ENCODE measurements at regions not wholly inside any gene's neighbourhood (a gene's known extent, or its start where the extent isn't known, plus 50 kb on each side); places are given as distances from the start of the nearest gene placed in this dataset.

GRCh38 chr4:134754301-134755019, 552.9 kb upstream of the PABPC4L start:
- H3K27ac ChIP-seq, result no peak overlapping the region
- TF ChIP-seq CTCF (conservative IDR thresholded peaks at IDR 0.05), result no peak
- TF ChIP-seq ZFX (IDR thresholded peaks at IDR 0.05), result no peak

- H3K27ac ChIP-seq, result no peak overlapping the region
- TF ChIP-seq ZFX (IDR thresholded peaks at IDR 0.05), result no peak
- TF ChIP-seq CTCF (conservative IDR thresholded peaks at IDR 0.05), result no peak
These were observed 551.8 kb upstream of the PABPC4L start for GRCh38 chr4:134753390-134753789.

- no peak for TF ChIP-seq CTCF (conservative IDR thresholded peaks at IDR 0.05)
- no peak for TF ChIP-seq ZFX (IDR thresholded peaks at IDR 0.05)
- H3K27ac ChIP-seq, result no peak overlapping the region
These were observed 545.7 kb upstream of the PABPC4L start for GRCh38 chr4:134747108-134747805.

GRCh38 chr4:134740290-134740689, 538.7 kb upstream of the PABPC4L start:
- H3K27ac ChIP-seq, result no peak overlapping the region
- TF ChIP-seq ZFX (IDR thresholded peaks at IDR 0.05) (no peak), CTCF (conservative IDR thresholded peaks at IDR 0.05) (no peak)

GRCh38 chr4:134735901-134736300, 534.3 kb upstream of the PABPC4L start:
- H3K27ac ChIP-seq, result no peak overlapping the region
- no peak for TF ChIP-seq CTCF (conservative IDR thresholded peaks at IDR 0.05)
- TF ChIP-seq ZFX (IDR thresholded peaks at IDR 0.05), result no peak

- TF ChIP-seq ZFX (IDR thresholded peaks at IDR 0.05), result no peak
- no peak for TF ChIP-seq CTCF (conservative IDR thresholded peaks at IDR 0.05)
- no peak overlapping the region for H3K27ac ChIP-seq
These were observed 526.1 kb upstream of the PABPC4L start for GRCh38 chr4:134727696-134728095.

GRCh38 chr4:134722306-134722705, 520.7 kb upstream of the PABPC4L start:
- TF ChIP-seq CTCF (conservative IDR thresholded peaks at IDR 0.05) (no peak), ZFX (IDR thresholded peaks at IDR 0.05) (no peak)
- no peak overlapping the region for H3K27ac ChIP-seq
